ENCODE measurements at regions not wholly inside any gene's neighbourhood (a gene's known extent, or its start where the extent isn't known, plus 50 kb on each side); places are given as distances from the start of the nearest gene placed in this dataset.

GRCh38 chr16:11435576-11435975 lies 90.3 kb downstream of the RMI2 start:
- no peaks in the 10 kb centered on the region for H3K4me1 Mint-ChIP-seq
- H3K36me3 Mint-ChIP-seq (ENCODE audit: low read depth) = no peaks in the 10 kb centered on the region
- peaks cover 17% of the 10 kb centered on the region for H3K9me3 Mint-ChIP-seq
- no peak for TF ChIP-seq CTCF (IDR thresholded peaks at IDR 0.05; ENCODE audit: unreplicated experiment in 3 of 3)
- no peak overlapping the region for H3K27ac Mint-ChIP-seq
- H3K4me3 Mint-ChIP-seq = no peak overlapping the region
- peaks cover 18% of the 10 kb centered on the region for H3K27me3 Mint-ChIP-seq (ENCODE audit: low read depth)

GRCh38 chr16:11437069-11437468 lies 91.8 kb downstream of the RMI2 start:
- no peak for TF ChIP-seq CTCF (IDR thresholded peaks at IDR 0.05; ENCODE audit: unreplicated experiment in 3 of 3)
- H3K4me3 Mint-ChIP-seq = no peak overlapping the region
- H3K4me1 Mint-ChIP-seq = no peaks in the 10 kb centered on the region
- peaks cover 22% of the 10 kb centered on the region for H3K27me3 Mint-ChIP-seq (ENCODE audit: low read depth)
- no peaks in the 10 kb centered on the region for H3K36me3 Mint-ChIP-seq (ENCODE audit: low read depth)
- no peak overlapping the region for H3K27ac Mint-ChIP-seq
- peaks cover 24% of the 10 kb centered on the region for H3K9me3 Mint-ChIP-seq

GRCh38 chr16:11439790-11440656 lies 94.8 kb downstream of the RMI2 start:
- no peaks in the 10 kb centered on the region for H3K4me1 Mint-ChIP-seq
- H3K27ac Mint-ChIP-seq = no peak overlapping the region
- peaks cover 20% of the 10 kb centered on the region for H3K9me3 Mint-ChIP-seq
- peaks cover 20% of the 10 kb centered on the region for H3K27me3 Mint-ChIP-seq (ENCODE audit: low read depth)
- TF ChIP-seq CTCF (IDR thresholded peaks at IDR 0.05; ENCODE audit: unreplicated experiment in 3 of 3) = no peak
- H3K36me3 Mint-ChIP-seq (ENCODE audit: low read depth) = no peaks in the 10 kb centered on the region
- no peak overlapping the region for H3K4me3 Mint-ChIP-seq

- TF ChIP-seq CTCF (IDR thresholded peaks at IDR 0.05; ENCODE audit: unreplicated experiment in 3 of 3) = no peak
- Mint-ChIP-seq H3K27ac (no peak overlapping the region), H3K9me3 (peaks cover 20% of the 10 kb centered on the region), H3K4me1 (no peaks in the 10 kb centered on the region), H3K27me3 (ENCODE audit: low read depth) (peaks cover 24% of the 10 kb centered on the region), H3K36me3 (ENCODE audit: low read depth) (no peaks in the 10 kb centered on the region), H3K4me3 (no peak overlapping the region)
Measured at GRCh38 chr16:11440657-11441012, 95.4 kb downstream of the RMI2 start.

GRCh38 chr16:11445486-11445885 lies 100.2 kb downstream of the RMI2 start:
- Mint-ChIP-seq H3K27me3 (ENCODE audit: low read depth) (peaks cover 20% of the 10 kb centered on the region), H3K4me1 (no peaks in the 10 kb centered on the region), H3K36me3 (ENCODE audit: low read depth) (no peaks in the 10 kb centered on the region), H3K27ac (no peak overlapping the region), H3K9me3 (peaks cover 9% of the 10 kb centered on the region), H3K4me3 (no peak overlapping the region)
- no peak for TF ChIP-seq CTCF (IDR thresholded peaks at IDR 0.05; ENCODE audit: unreplicated experiment in 3 of 3)

- Mint-ChIP-seq H3K27ac (no peak overlapping the region), H3K9me3 (no peaks in the 10 kb centered on the region), H3K36me3 (ENCODE audit: low read depth) (no peaks in the 10 kb centered on the region), H3K27me3 (ENCODE audit: low read depth) (peaks cover 17% of the 10 kb centered on the region), H3K4me3 (no peak overlapping the region), H3K4me1 (no peaks in the 10 kb centered on the region)
- no peak for TF ChIP-seq CTCF (IDR thresholded peaks at IDR 0.05; ENCODE audit: unreplicated experiment in 3 of 3)
Measured at GRCh38 chr16:11446566-11447119, 101.4 kb downstream of the RMI2 start.

Data from nephron (organoid).